GM21786 (cell line): ENCODE measurements at regions not wholly inside any gene's neighbourhood (a gene's known extent, or its start where the extent isn't known, plus 50 kb on each side); places are given as distances from the start of the nearest gene placed in this dataset.
"Not testable (repeated sequence)": the region's sequence is repeated elsewhere in the genome, so short reads cannot be mapped to it uniquely, and the experiment has no call there.

Source experiments
- ATAC-seq: cut with Tn5 transposase; IDR thresholded peaks from one replicate; pipeline ENCODE4 v1.9.1; 2021; ENCODE audit not compliant: unreplicated experiment

GRCh38 chr18:34280000-34280399 is 55.3 kb upstream of the NOL4 start:
- no peak for ATAC-seq

- ATAC-seq = no peak
These were observed 55.9 kb upstream of the NOL4 start for GRCh38 chr18:34280653-34281052.

GRCh38 chr18:34281290-34281689 is 56.6 kb upstream of the NOL4 start:
- ATAC-seq = no peak

GRCh38 chr18:34281722-34282121 is 57.0 kb upstream of the NOL4 start:
- ATAC-seq = no peak

GRCh38 chr18:34283506-34283905 is 58.8 kb upstream of the NOL4 start:
- no peak for ATAC-seq

- ATAC-seq = no peak
These were observed 63.1 kb upstream of the NOL4 start for GRCh38 chr18:34287825-34288224.

- ATAC-seq = no peak
These were observed 67.9 kb upstream of the NOL4 start for GRCh38 chr18:34292594-34292993.

GRCh38 chr18:34297287-34297686 is 72.6 kb upstream of the NOL4 start:
- ATAC-seq = no peak

- no peak for ATAC-seq
These were observed 75.1 kb upstream of the NOL4 start for GRCh38 chr18:34299828-34300227.

- ATAC-seq = no peak
These were observed 86.8 kb upstream of the NOL4 start for GRCh38 chr18:34311468-34311867.

- ATAC-seq = no peak
These were observed 90.1 kb upstream of the NOL4 start for GRCh38 chr18:34314847-34315246.

- ATAC-seq = no peak
These were observed 91.1 kb upstream of the NOL4 start for GRCh38 chr18:34315591-34316352.

GRCh38 chr18:34320267-34320666 is 95.6 kb upstream of the NOL4 start:
- ATAC-seq = no peak

GRCh38 chr18:34321066-34321465 is 96.4 kb upstream of the NOL4 start:
- ATAC-seq = peak; percentile 79

- peak; percentile 48 for ATAC-seq
These were observed 97.9 kb upstream of the NOL4 start for GRCh38 chr18:34322365-34323289.

GRCh38 chr18:34329840-34330239 is 105.1 kb upstream of the NOL4 start:
- no peak for ATAC-seq

GRCh38 chr18:34330308-34330707 is 105.6 kb upstream of the NOL4 start:
- no peak for ATAC-seq

- not testable (repeated sequence) for ATAC-seq
These were observed 106.2 kb upstream of the NOL4 start for GRCh38 chr18:34330907-34331306.

GRCh38 chr18:34331343-34331742 is 106.6 kb upstream of the NOL4 start:
- not testable (repeated sequence) for ATAC-seq

GRCh38 chr18:34339155-34339554 is 114.4 kb upstream of the NOL4 start:
- no peak for ATAC-seq

- no peak for ATAC-seq
These were observed 118.2 kb upstream of the NOL4 start for GRCh38 chr18:34342960-34343359.

- ATAC-seq = no peak
These were observed 121.0 kb upstream of the NOL4 start for GRCh38 chr18:34345738-34346137.
